Nephron progenitor cell (in vitro differentiated cells): ENCODE measurements at regions not wholly inside any gene's neighbourhood (a gene's known extent, or its start where the extent isn't known, plus 50 kb on each side); places are given as distances from the start of the nearest gene placed in this dataset.

Experiments
- DNase-seq: peaks from one replicate; pipeline ENCODE4 v3.0.0; 2021
- H3K27ac Mint-ChIP-seq: 2 replicates; pipeline ENCODE4 v1.8.0; 2021; ENCODE audit warnings: mild to moderate bottlenecking, moderate library complexity, mixed read lengths
- H3K27me3 Mint-ChIP-seq: 2 replicates; pipeline ENCODE4 v1.8.0; 2021; ENCODE audit warnings: mild to moderate bottlenecking, low read depth, mixed read lengths; ENCODE audit not compliant: poor library complexity
- H3K36me3 Mint-ChIP-seq: 2 replicates; pipeline ENCODE4 v1.8.0; 2021; ENCODE audit warnings: low read depth, mixed read lengths
- H3K4me1 Mint-ChIP-seq: 2 replicates; pipeline ENCODE4 v1.8.0; 2021; ENCODE audit warnings: mixed read lengths
- H3K4me3 Mint-ChIP-seq: 2 replicates; pipeline ENCODE4 v1.8.0; 2021; ENCODE audit warnings: mild to moderate bottlenecking, moderate library complexity, mixed read lengths
- H3K9me3 Mint-ChIP-seq: 2 replicates; pipeline ENCODE4 v1.8.0; 2021; ENCODE audit warnings: mild to moderate bottlenecking, moderate library complexity, mixed read lengths
- CTCF ChIP-seq: fragments of 200-600 bp; sonication (generic); IDR thresholded peaks from 2 replicates; pipeline ENCODE4 v1.5.0; 2021; ENCODE audit warnings: antibody characterized with exemption

DNA sequence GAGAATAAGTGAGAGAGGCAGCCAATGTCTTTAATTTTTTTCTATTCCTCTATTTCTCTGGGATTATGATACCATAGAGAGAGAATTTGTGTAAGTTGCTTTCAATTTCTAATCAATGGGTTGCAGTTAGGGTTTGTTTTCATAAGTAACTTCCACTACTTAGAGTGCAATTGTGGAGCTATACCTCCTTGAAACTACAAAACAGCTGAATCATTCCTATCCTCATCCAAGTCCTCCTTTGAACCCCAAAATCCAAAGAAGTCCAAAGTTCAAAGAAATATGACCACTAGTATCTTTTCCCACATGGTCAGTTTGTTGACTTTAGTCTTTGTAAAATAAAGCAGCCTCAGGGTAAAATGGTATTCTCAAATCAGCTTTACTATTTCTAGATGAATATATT, 1085.4 kb upstream of the INTU start:
- H3K27me3 Mint-ChIP-seq, result no peaks in the 10 kb centered on the region
- peaks cover under 1% of the 10 kb centered on the region for H3K4me1 Mint-ChIP-seq
- no peak overlapping the region for H3K4me3 Mint-ChIP-seq
- no peaks in the 10 kb centered on the region for H3K9me3 Mint-ChIP-seq
- no peak for DNase-seq
- no peak overlapping the region for H3K27ac Mint-ChIP-seq
- TF ChIP-seq CTCF, result no peak
- H3K36me3 Mint-ChIP-seq, result no peaks in the 10 kb centered on the region

GRCh38 chr4:126548890-126549289, 1083.9 kb upstream of the INTU start:
- Mint-ChIP-seq H3K4me3 (no peak overlapping the region), H3K27me3 (no peaks in the 10 kb centered on the region), H3K27ac (no peak overlapping the region), H3K9me3 (no peaks in the 10 kb centered on the region), H3K4me1 (no peaks in the 10 kb centered on the region), H3K36me3 (no peaks in the 10 kb centered on the region)
- TF ChIP-seq CTCF, result no peak
- DNase-seq, result no peak

DNA sequence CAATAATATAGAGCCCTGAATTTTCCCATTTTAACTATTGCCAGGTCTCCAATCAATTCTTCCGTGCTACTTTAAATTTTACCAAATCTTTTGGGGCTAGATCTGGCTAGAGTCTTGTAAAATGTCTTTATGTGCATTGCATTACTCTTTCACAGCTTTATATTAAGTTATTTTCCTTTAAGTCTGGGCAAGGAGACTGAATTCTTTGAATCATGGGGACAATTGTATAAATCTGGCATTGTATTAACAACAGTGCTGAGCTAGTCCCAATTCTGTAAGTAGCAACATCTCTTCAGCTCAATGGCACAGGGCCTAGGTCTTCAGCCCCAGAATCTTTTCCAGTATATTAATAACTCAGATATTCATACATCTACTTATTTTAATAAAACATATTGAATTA, 1080.4 kb upstream of the INTU start:
- no peak for TF ChIP-seq CTCF
- no peak overlapping the region for H3K27ac Mint-ChIP-seq
- peaks cover 9% of the 10 kb centered on the region for H3K9me3 Mint-ChIP-seq
- H3K4me1 Mint-ChIP-seq, result no peaks in the 10 kb centered on the region
- H3K27me3 Mint-ChIP-seq, result no peaks in the 10 kb centered on the region
- DNase-seq, result no peak
- H3K4me3 Mint-ChIP-seq, result no peak overlapping the region
- no peaks in the 10 kb centered on the region for H3K36me3 Mint-ChIP-seq

DNA sequence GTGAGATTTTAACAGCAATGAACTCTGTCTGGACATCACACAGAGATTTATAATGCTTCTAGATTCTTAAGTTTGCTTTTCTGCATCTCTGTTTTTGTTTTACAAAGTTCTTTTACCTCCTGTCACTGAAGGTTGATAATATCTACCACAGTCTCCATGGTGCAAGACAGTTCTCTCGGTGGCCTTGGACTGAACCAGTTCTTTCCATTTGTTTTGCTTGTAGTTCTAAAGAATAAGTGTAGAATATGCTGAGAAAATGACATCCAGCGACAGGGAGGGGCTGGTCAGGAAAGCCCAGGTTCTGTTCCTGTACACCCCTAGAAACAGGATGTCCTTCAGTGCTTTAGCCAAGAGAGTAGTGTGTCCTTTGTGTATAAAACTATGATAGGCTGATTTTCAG, 1079.5 kb upstream of the INTU start:
- H3K4me3 Mint-ChIP-seq, result no peak overlapping the region
- H3K27me3 Mint-ChIP-seq, result no peaks in the 10 kb centered on the region
- H3K4me1 Mint-ChIP-seq, result no peaks in the 10 kb centered on the region
- peaks cover 9% of the 10 kb centered on the region for H3K9me3 Mint-ChIP-seq
- no peaks in the 10 kb centered on the region for H3K36me3 Mint-ChIP-seq
- DNase-seq, result no peak
- no peak overlapping the region for H3K27ac Mint-ChIP-seq
- TF ChIP-seq CTCF, result no peak

DNA sequence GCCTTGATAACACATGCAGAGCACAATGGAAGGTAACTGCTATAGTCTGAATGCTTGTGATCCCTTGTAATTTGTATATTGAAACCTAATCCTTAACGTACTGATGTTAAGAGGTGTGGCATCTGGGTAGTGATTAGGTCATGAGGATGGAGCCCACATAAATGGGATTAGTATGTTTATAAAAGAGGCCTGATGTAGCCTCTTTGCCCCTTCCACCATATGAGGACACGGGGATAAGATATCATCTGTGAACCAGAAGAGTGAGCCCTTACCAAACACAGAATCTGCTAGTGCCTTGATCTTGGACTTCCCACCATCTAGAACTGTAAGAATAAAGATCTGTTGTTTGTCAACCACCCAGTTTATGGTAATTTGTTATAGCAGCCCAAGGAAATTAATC, 1074.2 kb upstream of the INTU start:
- TF ChIP-seq CTCF, result no peak
- H3K4me1 Mint-ChIP-seq, result peaks cover 5% of the 10 kb centered on the region
- H3K9me3 Mint-ChIP-seq, result peaks cover 15% of the 10 kb centered on the region
- H3K27ac Mint-ChIP-seq, result no peak overlapping the region
- H3K4me3 Mint-ChIP-seq, result no peak overlapping the region
- no peaks in the 10 kb centered on the region for H3K36me3 Mint-ChIP-seq
- H3K27me3 Mint-ChIP-seq, result no peaks in the 10 kb centered on the region
- no peak for DNase-seq

- H3K27me3 Mint-ChIP-seq, result no peaks in the 10 kb centered on the region
- no peak overlapping the region for H3K27ac Mint-ChIP-seq
- peaks cover 15% of the 10 kb centered on the region for H3K9me3 Mint-ChIP-seq
- DNase-seq, result no peak
- H3K4me1 Mint-ChIP-seq, result peaks cover 15% of the 10 kb centered on the region
- TF ChIP-seq CTCF, result no peak
- no peak overlapping the region for H3K4me3 Mint-ChIP-seq
- H3K36me3 Mint-ChIP-seq, result no peaks in the 10 kb centered on the region
Observed at GRCh38 chr4:126559961-126560360, 1072.8 kb upstream of the INTU start.
